SK-N-SH (cell line): ENCODE measurements at regions not wholly inside any gene's neighbourhood (a gene's known extent, or its start where the extent isn't known, plus 50 kb on each side); places are given as distances from the start of the nearest gene placed in this dataset.

Source experiments
- CTCF ChIP-seq: fragments of 200-600 bp; sonication (generic); IDR thresholded peaks from 2 replicates; pipeline ENCODE4 v1.6.1; 2017; ENCODE audit warnings: antibody characterized with exemption, mild to moderate bottlenecking, moderate library complexity
- GATA2 ChIP-seq: sonication (generic); formaldehyde crosslinking; IDR thresholded peaks from 2 replicates; pipeline ENCODE4 v1.5.0; 2020; ENCODE audit warnings: mild to moderate bottlenecking, missing genetic modification reagents
- TEAD4 ChIP-seq: IDR thresholded peaks from 2 replicates; pipeline ENCODE4 v1.4.0; 2012; ENCODE audit warnings: mild to moderate bottlenecking, borderline replicate concordance; ENCODE audit not compliant: insufficient read depth
- TF ChIP-seq, protein P1 (sequence below): IDR thresholded peaks from 2 replicates; pipeline ENCODE4 v1.4.0; 2012; ENCODE audit warnings: low read depth, borderline replicate concordance
- TF ChIP-seq, protein P2 (sequence below): IDR thresholded peaks from 2 replicates; pipeline ENCODE4 v1.4.0; 2012; ENCODE audit warnings: low read depth

GRCh38 chr6:4404415-4404814 lies 269.0 kb upstream of the ECI2 start:
- TF ChIP-seq GATA2 = no peak
- TF ChIP-seq, protein P1, sequence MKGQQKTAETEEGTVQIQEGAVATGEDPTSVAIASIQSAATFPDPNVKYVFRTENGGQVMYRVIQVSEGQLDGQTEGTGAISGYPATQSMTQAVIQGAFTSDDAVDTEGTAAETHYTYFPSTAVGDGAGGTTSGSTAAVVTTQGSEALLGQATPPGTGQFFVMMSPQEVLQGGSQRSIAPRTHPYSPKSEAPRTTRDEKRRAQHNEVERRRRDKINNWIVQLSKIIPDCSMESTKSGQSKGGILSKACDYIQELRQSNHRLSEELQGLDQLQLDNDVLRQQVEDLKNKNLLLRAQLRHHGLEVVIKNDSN = no peak
- TF ChIP-seq TEAD4 = no peak
- TF ChIP-seq CTCF = no peak
- TF ChIP-seq, protein P2, sequence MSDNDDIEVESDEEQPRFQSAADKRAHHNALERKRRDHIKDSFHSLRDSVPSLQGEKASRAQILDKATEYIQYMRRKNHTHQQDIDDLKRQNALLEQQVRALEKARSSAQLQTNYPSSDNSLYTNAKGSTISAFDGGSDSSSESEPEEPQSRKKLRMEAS = no peak
